Astrocyte of the cerebellum (primary cell): ENCODE measurements at regions not wholly inside any gene's neighbourhood (a gene's known extent, or its start where the extent isn't known, plus 50 kb on each side); places are given as distances from the start of the nearest gene placed in this dataset.

Experiments
- DNase-seq: peaks from one replicate; pipeline ENCODE4 v3.0.0-alpha.2; 2011; ENCODE audit warnings: low read depth
- H3K4me3 ChIP-seq: 2 replicates; pipeline ENCODE4 v1.5.1; 2011; ENCODE audit warnings: mild to moderate bottlenecking, low read depth, low read length, moderate library complexity
- CTCF ChIP-seq: IDR thresholded peaks from 2 replicates; pipeline ENCODE4 v1.5.1; 2012; ENCODE audit warnings: low read length, low read depth, moderate library complexity, mild to moderate bottlenecking; ENCODE audit errors: missing control alignments
- in situ Hi-C: cut with HindIII; loops from 2 replicates; pipeline ENCODE4 v1.10.0; 2017; ENCODE audit warnings: low sequenced_read_pairs

DNA sequence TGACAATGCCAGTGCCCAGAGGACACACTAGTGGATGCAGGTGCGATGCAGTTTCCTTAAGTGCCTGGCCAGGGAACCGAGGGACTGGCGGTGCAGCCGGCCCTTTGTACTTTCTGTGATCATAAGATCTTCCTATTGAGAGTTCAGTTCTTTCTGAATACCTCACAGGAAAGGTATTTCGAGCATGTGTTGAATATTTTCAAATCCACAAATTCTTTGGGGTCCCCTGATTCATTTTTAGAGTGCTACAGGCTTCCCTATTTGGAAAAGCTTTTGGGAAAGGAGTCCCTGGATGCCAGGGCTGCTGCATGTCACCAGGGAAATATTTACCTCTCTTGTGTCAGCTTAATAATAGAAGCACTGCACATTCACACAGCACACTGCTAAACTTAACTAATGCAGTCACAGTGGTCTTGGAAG is 281.5 kb downstream of the GADD45G start:
- in situ Hi-C loops: no loop called here
- DNase-seq: no peak
- H3K4me3 ChIP-seq: no peak overlapping the region
- TF ChIP-seq CTCF: no peak

- H3K4me3 ChIP-seq: no peak overlapping the region
- in situ Hi-C loops: no loop called here
- no peak for TF ChIP-seq CTCF
- no peak for DNase-seq
These were observed 282.5 kb downstream of the GADD45G start for GRCh38 chr9:89887286-89887685.

DNA sequence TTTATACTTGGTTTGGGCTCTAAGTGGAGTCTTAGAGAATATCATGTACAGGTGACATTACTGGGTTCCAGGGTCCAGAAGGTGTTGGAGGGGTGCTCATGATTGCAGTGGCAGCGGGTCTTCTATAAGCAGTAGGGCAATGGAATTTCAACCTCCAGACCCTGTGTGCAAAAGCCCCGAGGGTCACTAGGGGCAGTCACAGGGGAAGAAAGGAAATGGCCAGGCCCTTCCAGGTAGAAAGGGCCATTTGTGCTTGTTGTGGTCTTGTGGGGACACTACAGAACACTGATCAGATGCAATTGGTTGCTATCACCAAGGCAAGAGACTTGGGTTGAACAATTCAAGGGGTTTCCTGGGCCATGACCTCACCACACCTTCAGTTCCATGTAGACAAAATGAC is 283.4 kb downstream of the GADD45G start:
- H3K4me3 ChIP-seq: no peak overlapping the region
- TF ChIP-seq CTCF: no peak
- in situ Hi-C loops: no loop called here
- no peak for DNase-seq

DNA sequence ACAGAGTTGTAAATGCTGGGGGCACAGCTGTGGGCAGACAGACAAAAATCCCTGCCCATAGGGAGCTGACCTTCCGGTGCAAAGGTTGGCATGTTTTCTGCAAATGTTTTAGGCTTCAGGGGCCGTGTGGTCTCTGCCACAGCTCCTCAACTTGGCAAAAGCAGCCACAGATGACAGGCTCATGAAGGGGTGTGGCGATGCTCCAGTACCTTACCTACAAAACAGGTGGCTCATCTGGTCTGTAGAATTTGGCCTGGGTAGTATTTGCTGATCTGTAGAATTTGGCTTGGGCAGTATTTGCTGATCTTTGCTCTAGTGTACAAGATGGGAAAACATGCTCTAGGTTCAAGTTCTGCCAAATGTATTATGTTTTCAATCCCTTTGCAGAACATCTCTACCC is 283.9 kb downstream of the GADD45G start:
- no peak overlapping the region for H3K4me3 ChIP-seq
- TF ChIP-seq CTCF: no peak
- in situ Hi-C loops: no loop called here
- no peak for DNase-seq

GRCh38 chr9:89889865-89890264 is 285.1 kb downstream of the GADD45G start:
- DNase-seq: no peak
- in situ Hi-C loops: loop anchor here (5.0 kb wide), 1 partner anchor 102 kb away; no protein-coding TSS in a partner anchor
- no peak overlapping the region for H3K4me3 ChIP-seq
- TF ChIP-seq CTCF: no peak

DNA sequence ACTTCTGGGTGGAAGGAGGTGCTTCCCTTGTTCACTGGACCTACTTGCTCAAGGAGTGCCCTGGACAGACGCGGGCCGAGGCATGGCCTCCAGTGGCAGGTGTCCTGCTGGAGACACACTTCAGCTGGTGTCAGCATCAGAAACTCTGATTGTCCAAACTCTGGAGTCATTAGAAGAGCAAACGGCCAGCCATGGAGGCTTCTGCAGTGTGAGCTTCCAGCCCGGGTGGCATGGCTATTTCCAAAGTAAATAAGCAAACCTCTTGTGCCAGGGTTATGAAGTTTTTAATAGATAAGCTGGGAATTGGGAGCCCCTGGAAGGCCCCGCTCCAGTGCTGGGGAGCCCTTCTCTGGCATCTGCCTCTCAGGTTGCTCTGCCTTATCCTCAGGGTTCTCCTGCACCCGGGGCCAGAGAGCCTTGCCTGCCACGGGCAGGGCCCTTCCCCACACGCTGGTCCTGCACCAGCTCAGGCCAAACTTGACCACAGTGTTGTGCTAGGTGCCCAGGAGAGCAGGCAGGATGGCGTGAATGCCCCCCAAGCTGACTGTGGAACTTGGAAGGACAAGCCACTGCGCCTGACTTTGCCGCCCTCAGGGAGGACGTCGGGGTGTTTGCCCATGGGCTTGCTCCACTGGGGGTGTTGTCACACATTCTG is 285.6 kb downstream of the GADD45G start:
- in situ Hi-C loops: loop anchor here (5.0 kb wide), 1 partner anchor 102 kb away; no protein-coding TSS in a partner anchor
- no peak for DNase-seq
- no peak for TF ChIP-seq CTCF
- no peak overlapping the region for H3K4me3 ChIP-seq
